ENCODE measurements at regions not wholly inside any gene's neighbourhood (a gene's known extent, or its start where the extent isn't known, plus 50 kb on each side); places are given as distances from the start of the nearest gene placed in this dataset.
A peak's percentile ranks its signal among the peaks of the same experiment; 100 is the strongest.

DNA sequence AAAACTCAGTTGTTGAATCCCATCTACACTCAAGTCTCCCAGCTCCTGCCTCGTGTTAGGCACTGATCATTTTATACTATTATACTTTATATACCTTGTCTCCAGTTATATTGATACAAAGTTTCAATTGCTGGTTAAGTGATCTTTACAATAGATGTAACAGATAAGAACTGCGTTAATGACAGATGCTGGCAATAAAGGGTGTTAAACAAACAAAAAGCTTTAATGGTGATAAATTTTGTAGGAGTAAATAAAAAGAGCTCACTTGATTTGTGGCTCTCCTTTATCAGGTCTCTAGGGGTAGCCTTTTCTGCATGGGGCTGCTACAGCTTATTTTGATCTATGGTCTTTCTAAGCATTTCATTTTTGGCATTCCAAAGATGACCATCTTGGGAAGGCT is 106.9 kb upstream of the GAREM1 start:
- Histone ChIP-seq H4K91ac (ENCODE audit: low read length) (no peak overlapping the region), H3K27ac (ENCODE audit: low read length, poor library complexity, severe bottlenecking) (no peak overlapping the region), H3K4ac (ENCODE audit: low read depth in 1 of 2, low read length in 2 of 2) (no peak overlapping the region), H2BK15ac (ENCODE audit: low read depth, poor library complexity, severe bottlenecking) (no peak overlapping the region), H4K8ac (ENCODE audit: low read length) (no peak overlapping the region), H2BK5ac (ENCODE audit: low read depth, low read length, poor library complexity, severe bottlenecking) (no peak overlapping the region), H3K9me3 (ENCODE audit: control insufficient read depth, low read length) (no peaks in the 10 kb centered on the region), H3K79me1 (replicated peaks; ENCODE audit: low read length, poor library complexity, severe bottlenecking) (no peaks in the 10 kb centered on the region), H2AFZ (ENCODE audit: low read depth, low read length) (no peak overlapping the region), H3K4me1 (ENCODE audit: control insufficient read depth, insufficient read depth, low read depth, low read length) (no peaks in the 10 kb centered on the region), H3K23ac (ENCODE audit: low read length in 2 of 2) (no peak overlapping the region), H2BK120ac (ENCODE audit: low read depth, low read length) (no peak overlapping the region), H3K14ac (ENCODE audit: low read length in 2 of 2) (no peak overlapping the region), H3K18ac (ENCODE audit: low read depth in 1 of 2, low read length in 2 of 2) (no peak overlapping the region), H3K9ac (ENCODE audit: low read length) (no peak overlapping the region), H3K27me3 (ENCODE audit: control insufficient read depth in 1 of 2, insufficient read depth in 1 of 2, low read length in 2 of 2) (peaks cover 3 to 18% of the 10 kb centered on the region in 2 experiments), H3K36me3 (ENCODE audit: control insufficient read depth in 1 of 2, insufficient read depth in 2 of 2, low read depth in 1 of 2, low read length in 2 of 2) (no peaks in the 10 kb centered on the region), H2AK5ac (ENCODE audit: low read length, severe bottlenecking) (no peak overlapping the region), H3K4me2 (ENCODE audit: low read length, poor library complexity, severe bottlenecking) (no peak overlapping the region), H3K4me3 (ENCODE audit: insufficient read depth in 1 of 2, low read depth in 1 of 2, low read length in 2 of 2) (no peak overlapping the region), H2BK12ac (ENCODE audit: low read length in 2 of 2) (no peak overlapping the region)
- 86% methylated on average over 1 of the region's 2 CpGs for WGBS
- no peak for DNase-seq

DNA sequence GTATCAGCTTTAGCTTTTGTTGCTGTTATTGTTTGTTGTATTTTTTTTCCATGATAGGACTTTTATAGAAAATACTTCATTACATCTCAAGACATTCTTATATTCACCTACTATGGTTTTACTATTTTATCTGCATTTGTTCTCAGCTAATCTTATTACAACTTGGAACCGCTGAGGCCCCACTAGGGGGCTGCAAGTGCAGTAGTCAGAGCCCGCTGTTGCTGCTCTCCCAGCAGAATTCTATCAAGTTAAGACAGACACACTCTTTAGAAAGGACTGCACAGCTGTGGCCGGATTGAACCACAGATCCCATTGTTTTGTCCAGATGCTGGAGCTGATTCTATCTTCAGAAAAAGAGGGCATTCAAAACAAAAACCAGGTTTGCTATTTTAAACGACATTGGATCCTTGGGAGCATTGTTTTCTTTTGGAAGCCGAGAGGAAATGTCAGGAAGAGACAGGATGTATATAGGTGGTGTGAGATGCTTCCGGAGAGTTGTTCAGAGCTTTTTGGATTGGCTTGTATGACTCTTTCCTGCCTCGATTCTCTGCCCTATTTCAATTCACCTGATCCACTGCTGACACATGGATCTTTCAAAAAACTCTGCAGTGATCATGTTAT is 105.7 kb upstream of the GAREM1 start:
- Histone ChIP-seq H3K14ac (ENCODE audit: low read length in 2 of 2) (no peak overlapping the region), H3K27me3 (ENCODE audit: control insufficient read depth in 1 of 2, insufficient read depth in 1 of 2, low read length in 2 of 2) (peaks cover 3 to 18% of the 10 kb centered on the region in 2 experiments), H2AFZ (ENCODE audit: low read depth, low read length) (no peak overlapping the region), H4K91ac (ENCODE audit: low read length) (no peak overlapping the region), H4K8ac (ENCODE audit: low read length) (no peak overlapping the region), H3K4me3 (ENCODE audit: insufficient read depth in 1 of 2, low read depth in 1 of 2, low read length in 2 of 2) (no peak overlapping the region), H3K79me1 (replicated peaks; ENCODE audit: low read length, poor library complexity, severe bottlenecking) (no peaks in the 10 kb centered on the region), H3K36me3 (ENCODE audit: control insufficient read depth in 1 of 2, insufficient read depth in 2 of 2, low read depth in 1 of 2, low read length in 2 of 2) (no peaks in the 10 kb centered on the region), H3K4me2 (ENCODE audit: low read length, poor library complexity, severe bottlenecking) (no peak overlapping the region), H3K18ac (ENCODE audit: low read depth in 1 of 2, low read length in 2 of 2) (no peak overlapping the region), H3K27ac (ENCODE audit: low read length, poor library complexity, severe bottlenecking) (no peak overlapping the region), H3K4me1 (ENCODE audit: control insufficient read depth, insufficient read depth, low read depth, low read length) (no peaks in the 10 kb centered on the region), H3K4ac (ENCODE audit: low read depth in 1 of 2, low read length in 2 of 2) (no peak overlapping the region), H2BK12ac (ENCODE audit: low read length in 2 of 2) (no peak overlapping the region), H2BK15ac (ENCODE audit: low read depth, poor library complexity, severe bottlenecking) (no peak overlapping the region), H3K9ac (ENCODE audit: low read length) (no peak overlapping the region), H3K9me3 (ENCODE audit: control insufficient read depth, low read length) (no peaks in the 10 kb centered on the region), H2BK5ac (ENCODE audit: low read depth, low read length, poor library complexity, severe bottlenecking) (no peak overlapping the region), H3K23ac (ENCODE audit: low read length in 2 of 2) (no peak overlapping the region), H2AK5ac (ENCODE audit: low read length, severe bottlenecking) (no peak overlapping the region), H2BK120ac (ENCODE audit: low read depth, low read length) (no peak overlapping the region)
- peak; percentile 46 for DNase-seq
- WGBS, result 38% methylated on average over 7 of the region's 7 CpGs

DNA sequence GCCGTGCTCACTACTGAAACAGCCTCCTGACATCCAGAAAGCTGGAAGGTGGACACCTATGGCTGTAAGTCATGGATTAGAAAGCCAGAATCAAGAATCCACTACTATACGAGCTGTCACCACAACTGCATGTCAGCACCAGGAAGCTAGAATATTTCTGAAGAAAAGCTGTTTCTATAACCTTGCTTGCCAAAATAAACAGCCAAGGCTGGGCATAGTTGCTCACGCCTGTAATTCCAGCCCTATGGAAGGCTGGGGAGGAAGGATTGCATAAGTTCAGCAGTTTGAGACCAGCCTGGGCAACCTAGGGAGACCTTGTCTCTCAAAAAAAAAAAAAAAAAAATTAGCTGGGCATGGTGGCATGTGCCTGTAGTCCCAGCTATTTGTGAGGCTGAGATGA is 96.3 kb upstream of the GAREM1 start:
- Histone ChIP-seq H3K79me1 (replicated peaks; ENCODE audit: low read length, poor library complexity, severe bottlenecking) (no peaks in the 10 kb centered on the region), H2AFZ (ENCODE audit: low read depth, low read length) (no peak overlapping the region), H3K14ac (ENCODE audit: low read length in 2 of 2) (no peak overlapping the region), H2BK15ac (ENCODE audit: low read depth, poor library complexity, severe bottlenecking) (no peak overlapping the region), H3K27me3 (ENCODE audit: control insufficient read depth in 1 of 2, insufficient read depth in 1 of 2, low read length in 2 of 2) (no peaks in the 10 kb centered on the region), H3K4me2 (ENCODE audit: low read length, poor library complexity, severe bottlenecking) (no peak overlapping the region), H3K36me3 (ENCODE audit: control insufficient read depth in 1 of 2, insufficient read depth in 2 of 2, low read depth in 1 of 2, low read length in 2 of 2) (no peaks in the 10 kb centered on the region), H3K9me3 (ENCODE audit: control insufficient read depth, low read length) (no peaks in the 10 kb centered on the region), H2BK5ac (ENCODE audit: low read depth, low read length, poor library complexity, severe bottlenecking) (no peak overlapping the region), H3K4me3 (ENCODE audit: insufficient read depth in 1 of 2, low read depth in 1 of 2, low read length in 2 of 2) (no peak overlapping the region), H3K4me1 (ENCODE audit: control insufficient read depth, insufficient read depth, low read depth, low read length) (no peaks in the 10 kb centered on the region), H3K9ac (ENCODE audit: low read length) (no peak overlapping the region), H4K8ac (ENCODE audit: low read length) (no peak overlapping the region), H2BK12ac (ENCODE audit: low read length in 2 of 2) (no peak overlapping the region), H3K23ac (ENCODE audit: low read length in 2 of 2) (no peak overlapping the region), H2BK120ac (ENCODE audit: low read depth, low read length) (no peak overlapping the region), H3K27ac (ENCODE audit: low read length, poor library complexity, severe bottlenecking) (no peak overlapping the region), H2AK5ac (ENCODE audit: low read length, severe bottlenecking) (no peak overlapping the region), H3K18ac (ENCODE audit: low read depth in 1 of 2, low read length in 2 of 2) (no peak overlapping the region), H4K91ac (ENCODE audit: low read length) (no peak overlapping the region), H3K4ac (ENCODE audit: low read depth in 1 of 2, low read length in 2 of 2) (no peak overlapping the region)
- WGBS, result 95% methylated on average over 3 of the region's 3 CpGs
- DNase-seq, result no peak

DNA sequence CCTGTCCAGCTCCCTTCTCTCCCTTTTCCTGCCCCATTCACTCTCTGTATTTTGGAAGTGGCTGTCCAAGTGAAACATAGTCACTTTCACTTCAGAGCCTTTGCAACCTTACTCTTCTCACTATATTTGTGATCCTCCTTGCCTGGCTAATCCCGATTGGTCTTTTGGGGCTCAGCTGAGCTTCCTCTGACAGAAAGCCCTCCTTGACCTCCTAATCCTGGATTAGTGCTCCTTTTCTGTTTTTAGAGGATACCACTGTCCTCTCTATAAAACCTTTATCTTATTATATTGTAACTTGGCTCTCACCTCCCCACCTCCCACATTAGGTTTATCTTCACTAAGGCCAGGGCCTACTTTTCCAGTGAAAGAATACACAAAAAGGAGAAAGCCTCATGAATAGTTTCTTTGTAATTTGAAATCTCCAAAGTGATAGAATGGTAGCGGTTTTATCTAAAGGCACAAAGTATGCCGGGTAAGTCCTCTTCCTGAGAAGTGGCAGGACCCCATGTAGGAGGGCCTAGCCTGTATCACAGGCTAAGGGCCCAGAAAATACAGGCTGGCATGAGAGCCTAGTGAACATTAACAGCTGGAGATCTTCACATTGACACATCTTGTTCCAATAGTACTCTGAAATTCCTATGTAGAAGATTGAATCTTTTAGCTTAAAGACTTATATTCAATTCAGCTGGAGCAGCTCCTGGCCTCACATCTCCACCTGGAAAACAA is 83.1 kb upstream of the GAREM1 start:
- no peak overlapping the region for H3K18ac ChIP-seq (ENCODE audit: low read depth in 1 of 2, low read length in 2 of 2)
- no peak overlapping the region for H3K14ac ChIP-seq (ENCODE audit: low read length in 2 of 2)
- H4K91ac ChIP-seq (ENCODE audit: low read length), result no peak overlapping the region
- no peak overlapping the region for H2AK5ac ChIP-seq (ENCODE audit: low read length, severe bottlenecking)
- no peak overlapping the region for H2BK15ac ChIP-seq (ENCODE audit: low read depth, poor library complexity, severe bottlenecking)
- H3K27ac ChIP-seq (ENCODE audit: low read length, poor library complexity, severe bottlenecking), result no peak overlapping the region
- no peak overlapping the region for H3K4ac ChIP-seq (ENCODE audit: low read depth in 1 of 2, low read length in 2 of 2)
- no peak overlapping the region for H3K23ac ChIP-seq (ENCODE audit: low read length in 2 of 2)
- H3K4me3 ChIP-seq (ENCODE audit: insufficient read depth in 1 of 2, low read depth in 1 of 2, low read length in 2 of 2), result no peak overlapping the region
- no peaks in the 10 kb centered on the region for H3K4me1 ChIP-seq (ENCODE audit: control insufficient read depth, insufficient read depth, low read depth, low read length)
- H2BK5ac ChIP-seq (ENCODE audit: low read depth, low read length, poor library complexity, severe bottlenecking), result no peak overlapping the region
- 88% methylated on average over 3 of the region's 3 CpGs for WGBS
- no peaks in the 10 kb centered on the region for H3K36me3 ChIP-seq (ENCODE audit: control insufficient read depth in 1 of 2, insufficient read depth in 2 of 2, low read depth in 1 of 2, low read length in 2 of 2)
- H3K9me3 ChIP-seq (ENCODE audit: control insufficient read depth, low read length), result no peaks in the 10 kb centered on the region
- no peak overlapping the region for H4K8ac ChIP-seq (ENCODE audit: low read length)
- no peak overlapping the region for H2BK12ac ChIP-seq (ENCODE audit: low read length in 2 of 2)
- no peak overlapping the region for H3K9ac ChIP-seq (ENCODE audit: low read length)
- no peak overlapping the region for H2AFZ ChIP-seq (ENCODE audit: low read depth, low read length)
- no peaks in the 10 kb centered on the region for H3K79me1 ChIP-seq (replicated peaks; ENCODE audit: low read length, poor library complexity, severe bottlenecking)
- H2BK120ac ChIP-seq (ENCODE audit: low read depth, low read length), result no peak overlapping the region
- H3K27me3 ChIP-seq (ENCODE audit: control insufficient read depth in 1 of 2, insufficient read depth in 1 of 2, low read length in 2 of 2), result no peaks in the 10 kb centered on the region
- H3K4me2 ChIP-seq (ENCODE audit: low read length, poor library complexity, severe bottlenecking), result no peak overlapping the region
- no peak for DNase-seq

Measured in mesenchymal stem cell (in vitro differentiated cells and primary cell).